GM21390 (cell line): ENCODE measurements at regions not wholly inside any gene's neighbourhood (a gene's known extent, or its start where the extent isn't known, plus 50 kb on each side); places are given as distances from the start of the nearest gene placed in this dataset.
A peak's percentile ranks its signal among the peaks of the same experiment; 100 is the strongest.

Experiments
- ATAC-seq: cut with Tn5 transposase; IDR thresholded peaks from one replicate; pipeline ENCODE4 v1.9.1; 2021; ENCODE audit not compliant: unreplicated experiment

GRCh38 chr4:11271263-11271662 lies 157.4 kb downstream of the HS3ST1 start:
- no peak for ATAC-seq

DNA sequence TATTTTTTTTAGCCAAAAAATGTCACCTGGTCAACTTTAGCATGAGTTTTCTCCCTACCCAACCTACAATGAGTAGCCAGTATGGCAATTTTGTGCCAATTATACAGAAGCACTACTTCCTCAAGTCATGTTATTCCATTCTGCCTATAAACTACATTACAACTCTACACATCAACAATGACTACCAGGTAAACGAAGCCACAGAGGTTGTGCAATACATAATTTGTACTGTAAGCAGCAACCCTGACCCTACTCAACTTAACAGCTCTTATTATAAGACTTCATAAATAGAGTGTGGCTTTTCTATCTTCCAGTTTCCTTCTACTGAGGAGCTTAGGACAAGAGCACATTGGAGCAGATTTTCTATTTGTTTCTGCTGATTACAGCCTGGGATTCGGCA lies 160.5 kb downstream of the HS3ST1 start:
- ATAC-seq: no peak

DNA sequence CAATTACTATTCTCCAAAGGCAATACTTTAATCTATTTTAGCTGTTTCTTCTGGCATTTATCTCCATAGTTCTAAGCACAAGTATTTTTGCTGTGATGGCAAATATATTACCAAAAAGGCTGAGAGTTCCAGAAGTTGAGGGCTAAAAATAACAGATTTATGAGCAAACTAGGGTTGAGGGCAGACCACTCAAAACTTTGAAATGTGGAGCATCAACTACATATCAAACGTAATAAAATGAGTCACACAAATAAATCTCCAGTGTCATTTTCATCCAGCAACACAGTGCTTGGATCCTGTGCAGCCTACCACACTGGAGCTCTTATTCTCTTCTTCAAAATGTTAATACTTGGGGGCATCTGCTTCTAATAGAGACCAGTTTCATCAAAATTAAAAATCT lies 163.9 kb downstream of the HS3ST1 start:
- no peak for ATAC-seq

DNA sequence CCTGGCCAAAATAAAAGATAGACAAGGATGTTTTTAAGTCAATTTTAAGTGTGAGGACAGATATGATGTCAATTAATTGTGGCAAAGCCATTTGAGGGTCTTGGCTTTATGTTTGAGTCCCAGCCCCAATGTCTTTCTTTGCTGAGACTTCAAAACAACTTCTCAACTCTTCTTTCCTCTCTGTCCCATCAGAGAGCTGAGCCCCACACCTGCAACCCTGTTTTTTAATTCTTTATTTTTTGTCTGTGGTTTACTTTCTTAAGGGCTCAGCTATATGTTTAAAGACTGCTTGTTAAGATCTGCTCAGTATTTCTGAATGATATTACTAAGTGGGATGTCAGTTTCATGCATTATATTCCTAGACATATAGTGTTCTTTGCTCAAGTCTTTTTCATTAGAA lies 164.3 kb downstream of the HS3ST1 start:
- ATAC-seq: no peak

DNA sequence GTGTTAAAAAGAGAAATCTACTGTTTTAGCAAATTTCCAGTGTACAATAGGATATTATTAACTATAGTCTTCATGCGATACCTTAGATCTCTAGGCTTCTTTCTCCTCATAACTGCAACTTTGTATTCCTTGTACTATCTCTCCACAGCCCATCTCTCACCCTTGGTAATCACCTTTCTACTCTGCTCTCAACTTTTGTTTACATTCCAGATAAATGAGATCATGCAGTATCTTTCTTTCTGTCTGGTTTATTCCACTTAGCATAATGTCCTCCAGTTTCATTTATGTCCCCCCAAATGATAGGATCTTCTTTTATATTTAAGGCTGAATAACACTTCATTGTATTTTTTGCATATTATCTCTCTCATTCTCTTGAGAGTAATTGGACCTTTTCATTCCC lies 165.5 kb downstream of the HS3ST1 start:
- ATAC-seq: no peak

- ATAC-seq: no peak
Measured at GRCh38 chr4:11261066-11261850, 167.4 kb downstream of the HS3ST1 start.

DNA sequence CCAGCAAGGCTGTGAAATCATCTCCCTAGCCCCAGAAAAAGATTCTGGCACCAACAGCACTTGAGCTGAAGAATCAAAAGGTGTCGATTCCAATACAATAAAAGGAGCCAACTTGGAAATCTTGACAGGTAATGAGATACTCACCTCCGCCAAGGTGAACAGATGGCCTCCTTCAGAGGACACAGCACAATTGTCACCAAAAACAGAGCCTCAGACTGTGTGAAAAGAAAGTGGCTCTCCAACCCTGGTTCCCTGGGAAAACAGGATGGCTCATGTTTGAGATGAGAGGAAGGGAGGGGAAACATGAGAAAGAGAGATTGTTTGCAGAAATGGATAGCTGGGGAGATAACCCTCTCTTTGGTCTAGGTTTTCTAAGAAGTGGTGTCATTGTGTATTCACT lies 168.9 kb downstream of the HS3ST1 start:
- no peak for ATAC-seq

DNA sequence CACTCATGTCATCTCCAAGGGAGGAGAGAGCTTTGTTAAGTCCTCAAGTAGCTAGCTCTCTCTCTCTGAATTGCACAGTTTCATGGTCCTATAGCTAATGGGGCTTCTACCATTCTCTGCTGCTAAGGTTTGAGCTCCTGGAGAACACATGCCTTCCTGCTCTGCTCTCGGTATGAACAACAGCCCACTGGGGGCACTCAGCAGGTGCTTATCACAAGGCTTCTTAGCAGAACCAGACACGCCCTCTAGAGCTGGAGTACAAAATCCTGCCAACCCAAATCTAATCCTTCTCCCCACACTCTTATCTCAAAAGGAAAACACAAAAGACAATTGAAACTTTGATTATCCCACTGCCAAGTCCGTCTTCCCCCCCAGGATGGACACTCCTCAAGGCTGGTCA lies 176.5 kb downstream of the HS3ST1 start:
- ATAC-seq: no peak

- peak; percentile 46 for ATAC-seq
Measured at GRCh38 chr4:11250510-11250909, 178.2 kb downstream of the HS3ST1 start.

- ATAC-seq: no peak
Measured at GRCh38 chr4:11232015-11232414, 196.7 kb downstream of the HS3ST1 start.

- no peak for ATAC-seq
Measured at GRCh38 chr4:11230866-11231265, 197.8 kb downstream of the HS3ST1 start.

- ATAC-seq: no peak
Measured at GRCh38 chr4:11228530-11228929, 200.2 kb downstream of the HS3ST1 start.

DNA sequence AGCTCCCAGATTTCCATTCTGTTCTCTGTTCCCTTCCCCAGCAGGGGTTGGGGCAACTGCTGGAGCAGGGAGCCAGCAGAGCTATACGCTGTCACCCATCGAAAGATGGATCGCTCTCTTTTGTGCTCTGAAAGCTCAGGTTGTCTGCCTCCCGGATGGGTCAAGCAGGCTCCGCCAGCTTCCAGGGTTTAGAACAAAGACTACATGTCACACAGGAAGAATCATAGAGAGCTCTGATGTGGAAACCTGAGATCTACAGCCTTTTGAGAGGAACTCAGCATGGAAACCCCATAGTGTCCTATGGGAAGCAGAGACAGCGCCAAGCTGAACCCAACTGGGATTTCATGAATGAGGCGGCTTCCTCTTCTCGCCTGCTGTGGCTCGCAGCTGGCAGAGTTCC lies 205.4 kb downstream of the HS3ST1 start:
- no peak for ATAC-seq

DNA sequence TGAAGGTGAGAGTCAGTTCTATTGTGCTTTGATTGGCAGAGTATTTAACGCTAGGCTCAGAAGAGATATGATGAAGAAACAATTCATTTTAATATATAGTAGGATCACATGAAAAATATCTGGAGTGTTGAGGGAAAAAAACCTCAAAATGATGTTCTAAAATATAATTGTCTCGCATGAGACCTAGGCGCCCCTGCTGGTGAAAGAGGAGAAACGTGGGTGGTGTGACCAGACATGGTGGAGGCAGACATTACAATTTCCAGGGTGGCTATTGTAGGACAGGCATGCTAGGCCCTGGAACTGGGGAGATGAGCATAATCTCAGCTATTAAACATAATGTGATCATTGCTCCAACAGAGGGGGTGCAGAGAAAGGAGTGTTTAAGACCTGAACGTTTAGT lies 210.0 kb downstream of the HS3ST1 start:
- no peak for ATAC-seq

GRCh38 chr4:11216520-11216919 lies 212.2 kb downstream of the HS3ST1 start:
- ATAC-seq: no peak

GRCh38 chr4:11214281-11214680 lies 214.4 kb downstream of the HS3ST1 start:
- ATAC-seq: no peak

- ATAC-seq: no peak
Measured at GRCh38 chr4:11209826-11210225, 218.9 kb downstream of the HS3ST1 start.

- no peak for ATAC-seq
Measured at GRCh38 chr4:11201256-11201655, 227.4 kb downstream of the HS3ST1 start.

DNA sequence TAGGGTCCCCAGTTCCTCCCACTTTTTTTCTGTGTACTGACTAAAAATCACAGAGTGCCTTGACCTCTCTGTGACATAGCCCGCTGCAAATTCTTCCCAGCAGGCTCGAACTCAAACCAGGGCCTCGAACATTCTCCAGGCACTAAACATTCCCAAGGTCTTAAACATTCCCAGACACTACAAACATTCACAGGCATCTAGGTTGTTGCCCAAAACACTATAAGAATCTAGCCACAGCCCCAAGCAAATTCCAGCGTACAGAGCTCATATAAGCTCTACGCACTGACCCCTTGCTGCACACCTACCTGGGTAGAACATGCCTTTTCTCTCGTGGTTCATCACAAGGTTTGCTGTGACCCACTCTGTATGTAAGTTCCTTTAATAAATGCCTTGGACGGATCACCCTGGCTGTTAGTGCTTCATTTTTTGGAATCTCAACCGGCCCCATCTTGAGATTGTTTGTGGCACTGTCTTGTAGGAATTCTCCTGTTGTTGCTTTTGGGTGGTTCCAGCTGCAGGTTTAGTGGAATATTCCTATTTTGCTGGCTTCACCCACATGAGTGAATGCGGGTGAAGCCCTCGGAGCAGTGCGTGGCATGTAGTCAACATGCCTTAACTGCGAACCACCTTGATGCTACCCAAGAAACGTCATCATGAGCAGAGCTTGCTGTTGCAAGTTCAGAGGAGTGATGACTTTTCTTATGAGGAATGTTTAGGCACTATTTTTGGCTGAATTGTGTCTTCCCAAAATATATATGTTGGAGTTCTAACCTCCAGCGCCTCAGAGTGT lies 230.0 kb downstream of the HS3ST1 start:
- no peak for ATAC-seq

GRCh38 chr4:11197631-11198341 lies 230.9 kb downstream of the HS3ST1 start:
- no peak for ATAC-seq

DNA sequence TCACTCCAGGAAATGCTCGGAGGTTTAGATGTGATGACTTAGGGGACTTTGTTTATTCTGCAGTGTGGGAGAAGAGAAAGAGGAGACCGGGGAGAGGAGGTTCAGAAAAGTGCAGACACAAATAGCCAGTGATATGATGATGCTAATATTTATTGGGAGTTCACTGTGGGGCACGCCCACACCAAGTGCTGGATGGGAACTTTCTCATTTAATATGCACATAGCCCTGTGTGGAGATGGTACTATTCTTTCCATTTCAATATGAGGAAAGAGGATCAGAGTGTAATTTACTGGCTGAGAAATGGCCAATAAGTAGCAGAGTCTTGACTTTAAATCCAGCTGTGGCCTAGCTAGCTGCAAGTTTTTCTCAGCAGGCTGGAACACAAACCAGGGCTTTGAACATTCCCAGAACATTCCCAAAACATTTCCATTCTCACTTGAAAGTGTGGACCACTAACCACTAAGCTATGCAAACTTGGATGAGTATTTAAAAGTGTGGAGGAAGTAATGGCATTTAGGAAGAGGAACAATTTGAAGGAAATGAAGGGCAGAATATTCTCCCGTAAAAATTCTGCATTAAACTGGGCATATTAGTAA lies 231.7 kb downstream of the HS3ST1 start:
- no peak for ATAC-seq
